ENCODE measurements at regions not wholly inside any gene's neighbourhood (a gene's known extent, or its start where the extent isn't known, plus 50 kb on each side); places are given as distances from the start of the nearest gene placed in this dataset.

DNA sequence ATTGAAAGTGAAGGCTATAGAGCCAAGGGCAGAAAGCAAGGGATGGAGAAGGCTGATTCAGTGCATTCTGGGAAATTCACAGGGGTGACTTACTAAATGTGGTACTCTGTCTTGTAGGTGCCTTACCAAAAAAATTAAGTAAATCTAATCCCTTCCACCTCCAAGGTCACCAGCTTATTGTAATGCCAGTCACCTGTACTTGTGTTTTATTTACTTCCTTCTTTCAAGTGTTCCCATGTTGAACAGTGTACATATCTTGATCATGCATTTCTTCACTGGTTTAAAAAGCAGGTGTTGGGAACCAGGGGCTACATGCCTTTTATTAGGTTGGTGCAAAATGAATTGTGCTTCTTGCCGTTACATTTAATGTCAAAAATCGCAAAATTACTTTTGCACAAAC, 137.0 kb upstream of the ARHGAP28 start:
- Histone ChIP-seq H4K20me1 (ENCODE audit: insufficient read depth) (no peaks in the 10 kb centered on the region), H3K9me3 (ENCODE audit: control insufficient read depth in 1 of 2, insufficient read depth in 1 of 2, low read depth in 1 of 2, low read length in 2 of 2) (peaks cover 16 to 29% of the 10 kb centered on the region in 2 experiments; a peak in 2 of 4 replicates), H3K4me2 (ENCODE audit: low read length) (no peak overlapping the region), H3K27ac (ENCODE audit: low read depth, low read length) (no peak overlapping the region), H3K27me3 (ENCODE audit: insufficient read depth, low read length) (no peaks in the 10 kb centered on the region), H3K36me3 (ENCODE audit: control insufficient read depth in 1 of 2, insufficient read depth in 2 of 2, low read length in 2 of 2) (no peaks in the 10 kb centered on the region), H3K9ac (ENCODE audit: low read length) (no peak overlapping the region), H3K4me3 (replicated peaks in 1 of 2; ENCODE audit: low read depth in 1 of 2, low read length in 2 of 2) (no peak overlapping the region), H2AFZ (ENCODE audit: low read depth, low read length, poor library complexity, severe bottlenecking) (no peak overlapping the region), H3K9me2 (ENCODE audit: insufficient read depth) (no peaks in the 10 kb centered on the region), H3K79me2 (ENCODE audit: insufficient read depth, low read length) (no peaks in the 10 kb centered on the region), H3K4me1 (ENCODE audit: control insufficient read depth in 1 of 2, insufficient read depth in 2 of 2, low read length in 2 of 2) (no peaks in the 10 kb centered on the region)
- no TSS peak for BruUV-seq (replicated peaks)
- no peak for ATAC-seq
- DNase-seq (ENCODE audit: low read depth, low spot score): no peak
- TF ChIP-seq CBX3 (IDR thresholded peaks at IDR 0.05; ENCODE audit: low read depth) (no peak), FOSL1 (IDR thresholded peaks at IDR 0.05; ENCODE audit: low read depth) (no peak), ELF1 (IDR thresholded peaks at IDR 0.05; ENCODE audit: borderline replicate concordance, low read depth) (no peak)
- TF ChIP-seq, protein P1, sequence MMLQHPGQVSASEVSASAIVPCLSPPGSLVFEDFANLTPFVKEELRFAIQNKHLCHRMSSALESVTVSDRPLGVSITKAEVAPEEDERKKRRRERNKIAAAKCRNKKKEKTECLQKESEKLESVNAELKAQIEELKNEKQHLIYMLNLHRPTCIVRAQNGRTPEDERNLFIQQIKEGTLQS (IDR thresholded peaks at IDR 0.05): no peak
- intact Hi-C loops (cut with micrococcal nuclease): no loop called here
- POLR2A ChIA-PET: no interaction called here
- CTCF ChIA-PET: no interaction called here
- RAD21 ChIA-PET (ENCODE audit: low non-redundant PET in 1 of 2, low total read pairs in 2 of 2, uncharacterized antibody in 2 of 2, unreplicated experiment in 2 of 2): no interaction called here

- TF ChIP-seq SIN3A (IDR thresholded peaks at IDR 0.05; ENCODE audit: low read depth): no peak
- no peak for TF ChIP-seq ZNF274 (IDR thresholded peaks at IDR 0.05; ENCODE audit: low read depth, low read length)
- no peak for TF ChIP-seq SP1 (IDR thresholded peaks at IDR 0.05; ENCODE audit: low read depth)
- TF ChIP-seq, protein P1 (IDR thresholded peaks at IDR 0.05): no peak
- TF ChIP-seq POLR2AphosphoS5 (IDR thresholded peaks at IDR 0.05; ENCODE audit: low read depth, low read length): no peak
- intact Hi-C loops (cut with micrococcal nuclease): no loop called here
- ChIA-PET RAD21 (ENCODE audit: low non-redundant PET in 1 of 2, low total read pairs in 2 of 2, uncharacterized antibody in 2 of 2, unreplicated experiment in 2 of 2) (no interaction called here), CTCF (no interaction called here), POLR2A (no interaction called here)
- Histone ChIP-seq H3K27me3 (ENCODE audit: insufficient read depth, low read length) (no peaks in the 10 kb centered on the region), H3K4me1 (ENCODE audit: control insufficient read depth in 1 of 2, insufficient read depth in 2 of 2, low read length in 2 of 2) (no peaks in the 10 kb centered on the region), H3K9me2 (ENCODE audit: insufficient read depth) (no peaks in the 10 kb centered on the region), H3K4me3 (replicated peaks in 1 of 2; ENCODE audit: low read depth in 1 of 2, low read length in 2 of 2) (no peak overlapping the region), H4K20me1 (ENCODE audit: insufficient read depth) (no peaks in the 10 kb centered on the region), H3K9ac (ENCODE audit: low read length) (no peak overlapping the region), H3K36me3 (ENCODE audit: control insufficient read depth in 1 of 2, insufficient read depth in 2 of 2, low read length in 2 of 2) (no peaks in the 10 kb centered on the region), H3K27ac (ENCODE audit: low read depth, low read length) (no peak overlapping the region), H3K4me2 (ENCODE audit: low read length) (no peak overlapping the region), H2AFZ (ENCODE audit: low read depth, low read length, poor library complexity, severe bottlenecking) (no peak overlapping the region), H3K9me3 (ENCODE audit: control insufficient read depth in 1 of 2, insufficient read depth in 1 of 2, low read depth in 1 of 2, low read length in 2 of 2) (peaks cover 13 to 32% of the 10 kb centered on the region in 2 experiments; a peak in 2 of 4 replicates), H3K79me2 (ENCODE audit: insufficient read depth, low read length) (no peaks in the 10 kb centered on the region)
- no TSS peak for BruUV-seq (replicated peaks)
- ATAC-seq (no peak), DNase-seq (ENCODE audit: low read depth, low spot score) (no peak)
Observed at GRCh38 chr18:6593142-6593885, 136.2 kb upstream of the ARHGAP28 start.
